ACHN (cell line): ENCODE measurements at regions not wholly inside any gene's neighbourhood (a gene's known extent, or its start where the extent isn't known, plus 50 kb on each side); places are given as distances from the start of the nearest gene placed in this dataset.

Experiments
- DNase-seq: peaks from one replicate; pipeline ENCODE4 v3.0.0-alpha.2; 2015
- in situ Hi-C: cut with HindIII; loops from 2 replicates; pipeline ENCODE4 v1.10.0; 2017; ENCODE audit warnings: low sequenced_read_pairs, low pct_ligation_motif_present, low pct_unique_long_range_greater_than_20kb

DNA sequence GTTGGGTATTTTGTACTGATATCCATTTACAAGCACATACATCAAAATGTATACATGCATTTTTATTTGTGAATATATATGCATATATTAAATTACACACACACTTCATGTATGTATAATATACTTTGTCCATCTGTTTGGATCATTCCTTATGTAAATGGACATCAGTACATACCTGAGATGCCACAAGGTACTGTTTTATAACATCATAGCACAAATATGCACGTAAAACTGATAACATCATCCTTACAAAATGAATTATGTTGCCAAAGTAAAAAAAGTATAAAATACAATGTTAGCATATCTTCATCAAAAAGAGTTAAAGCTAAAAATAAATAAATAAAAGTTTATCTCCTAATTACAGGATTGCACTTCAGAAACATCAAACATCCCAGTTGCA lies 634.8 kb upstream of the UBE2E2 start:
- in situ Hi-C loops, result no loop called here
- DNase-seq, result no peak

DNA sequence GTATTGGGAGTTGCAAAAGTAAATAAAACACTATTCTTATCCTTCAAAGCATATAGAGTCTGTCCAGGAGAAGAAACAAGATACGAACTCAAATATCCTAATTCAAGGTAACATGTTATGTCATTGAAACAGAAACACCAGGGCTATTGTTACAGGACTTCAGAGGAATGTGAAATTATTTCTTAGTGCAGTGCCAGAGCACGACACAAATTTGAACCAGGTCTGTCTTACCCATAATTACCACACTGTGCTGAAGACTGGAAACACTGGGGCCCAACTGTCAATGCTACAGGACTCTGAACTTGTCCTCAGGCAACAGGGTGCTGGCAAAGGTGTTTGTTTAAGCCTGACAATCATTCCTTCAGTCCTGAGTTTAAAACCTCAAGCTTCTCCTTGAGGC lies 633.6 kb upstream of the UBE2E2 start:
- in situ Hi-C loops, result no loop called here
- no peak for DNase-seq

DNA sequence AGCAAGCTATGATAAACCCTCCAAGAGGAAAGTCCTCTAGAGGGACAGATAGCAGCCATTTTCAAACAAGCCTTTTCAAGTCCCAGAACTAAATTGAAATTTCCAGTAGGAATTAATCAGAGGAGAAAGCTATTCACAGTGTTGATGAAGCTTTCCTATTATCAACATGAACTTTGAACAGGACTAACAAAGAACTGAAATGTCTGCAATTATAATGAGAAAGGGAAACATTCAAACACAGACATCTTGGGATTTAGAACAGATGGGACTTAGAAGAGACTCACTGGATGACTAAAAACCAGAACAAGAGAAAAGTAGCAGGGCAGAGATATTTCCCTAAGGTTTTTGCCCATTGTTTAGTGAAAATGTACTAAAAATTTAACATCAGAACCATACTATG lies 622.1 kb upstream of the UBE2E2 start:
- in situ Hi-C loops, result no loop called here
- no peak for DNase-seq

GRCh38 chr3:22582266-22582665 lies 620.9 kb upstream of the UBE2E2 start:
- in situ Hi-C loops, result no loop called here
- no peak for DNase-seq

DNA sequence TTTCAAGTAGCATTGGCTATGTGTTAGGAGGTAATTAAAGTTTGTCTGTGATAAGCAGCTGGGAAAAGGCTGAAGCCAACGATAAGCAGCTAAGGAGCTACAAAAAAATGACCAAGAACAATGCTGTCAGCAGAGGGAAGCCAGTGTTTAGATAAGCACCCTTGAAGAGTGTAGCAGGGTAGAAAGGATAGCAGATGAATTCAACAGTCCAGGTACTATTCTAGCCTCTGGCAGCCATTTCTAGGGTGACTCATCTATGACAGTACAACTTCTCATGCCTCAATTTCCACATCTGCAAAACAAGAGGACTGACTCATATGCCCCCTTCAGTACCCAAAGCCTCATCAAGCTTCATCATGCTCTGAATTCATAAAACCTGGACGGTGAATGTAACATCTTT lies 617.6 kb upstream of the UBE2E2 start:
- in situ Hi-C loops, result no loop called here
- no peak for DNase-seq

DNA sequence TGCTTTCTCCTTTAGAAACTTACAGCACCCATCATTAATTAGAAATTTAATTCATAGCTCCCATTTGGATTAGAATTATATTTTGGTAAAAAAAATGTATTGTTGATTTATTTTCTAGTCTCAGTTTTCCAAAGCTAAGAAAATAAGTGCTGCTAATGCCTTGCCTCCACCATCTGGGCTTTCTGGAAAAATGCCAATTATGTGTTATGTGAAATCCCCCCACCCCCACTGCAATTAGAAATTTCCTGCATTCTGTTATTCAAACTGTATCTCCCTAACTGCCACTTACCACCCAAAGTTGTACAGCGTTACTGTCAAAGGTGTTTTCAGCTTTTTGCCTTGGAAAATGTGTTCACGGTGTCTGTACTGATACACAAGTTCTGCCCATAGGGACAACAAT lies 617.2 kb upstream of the UBE2E2 start:
- no peak for DNase-seq
- in situ Hi-C loops, result no loop called here

- in situ Hi-C loops, result no loop called here
- no peak for DNase-seq
Observed at GRCh38 chr3:22587446-22587845, 615.7 kb upstream of the UBE2E2 start.

- DNase-seq, result no peak
- in situ Hi-C loops, result no loop called here
Observed at GRCh38 chr3:22593638-22594037, 609.5 kb upstream of the UBE2E2 start.

DNA sequence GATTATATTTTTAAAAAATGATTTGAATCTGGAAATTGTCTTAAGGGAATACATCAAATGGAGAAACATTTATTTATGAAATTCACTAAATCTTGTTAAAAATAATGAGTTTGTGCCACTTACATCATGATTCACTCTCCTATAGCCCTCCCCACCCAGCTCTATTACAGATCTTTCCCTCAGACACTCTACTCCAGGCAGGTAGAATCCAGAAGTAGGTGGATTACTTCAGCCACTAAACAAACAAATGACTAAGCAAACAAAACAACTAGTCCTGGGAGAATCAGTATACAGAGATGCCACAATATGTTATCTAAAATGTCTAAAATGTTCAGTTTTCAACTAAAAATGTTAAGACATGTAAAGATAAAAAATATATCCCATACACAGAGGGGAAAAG lies 608.1 kb upstream of the UBE2E2 start:
- in situ Hi-C loops, result no loop called here
- no peak for DNase-seq

DNA sequence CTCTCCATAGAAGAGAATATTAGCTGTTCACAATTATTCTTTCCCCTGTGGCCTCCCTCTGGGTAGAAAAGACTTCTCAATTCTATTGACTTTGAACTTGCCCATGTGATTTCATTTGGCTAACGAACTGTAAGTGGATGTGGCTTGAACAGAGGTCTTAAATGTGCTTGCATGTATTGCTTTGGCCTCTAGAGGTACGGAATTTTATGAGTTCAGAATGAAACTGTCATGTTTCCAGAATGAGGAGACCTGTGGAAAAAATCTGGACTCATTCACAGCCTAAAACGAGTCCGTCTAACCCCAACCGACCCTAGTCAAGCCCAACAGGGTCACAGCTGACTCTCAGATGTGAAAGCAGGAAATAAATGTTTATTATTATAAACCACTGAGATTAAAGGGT lies 596.7 kb upstream of the UBE2E2 start:
- in situ Hi-C loops, result no loop called here
- no peak for DNase-seq

DNA sequence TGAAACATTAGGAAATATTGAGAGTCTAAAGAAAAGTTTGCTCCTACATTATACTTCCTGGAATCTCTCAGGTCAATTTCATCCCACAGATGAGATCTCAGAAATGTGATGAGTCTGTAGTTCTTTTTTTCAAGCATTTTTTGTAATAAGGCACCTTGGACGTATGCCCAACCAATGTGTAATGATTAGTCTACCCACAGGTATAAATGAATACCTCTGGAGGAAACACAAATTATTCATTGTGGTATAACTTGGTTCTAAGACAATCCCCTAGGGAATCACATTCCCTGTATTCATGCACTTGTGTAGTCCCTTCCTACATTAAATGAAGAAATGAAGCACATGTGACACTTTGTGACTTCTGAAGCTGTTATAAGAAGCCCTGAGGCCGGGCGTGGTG lies 596.2 kb upstream of the UBE2E2 start:
- no peak for DNase-seq
- in situ Hi-C loops, result no loop called here

GRCh38 chr3:22608093-22608492 lies 595.0 kb upstream of the UBE2E2 start:
- in situ Hi-C loops, result no loop called here
- no peak for DNase-seq

GRCh38 chr3:22608721-22609120 lies 594.4 kb upstream of the UBE2E2 start:
- no peak for DNase-seq
- in situ Hi-C loops, result no loop called here

DNA sequence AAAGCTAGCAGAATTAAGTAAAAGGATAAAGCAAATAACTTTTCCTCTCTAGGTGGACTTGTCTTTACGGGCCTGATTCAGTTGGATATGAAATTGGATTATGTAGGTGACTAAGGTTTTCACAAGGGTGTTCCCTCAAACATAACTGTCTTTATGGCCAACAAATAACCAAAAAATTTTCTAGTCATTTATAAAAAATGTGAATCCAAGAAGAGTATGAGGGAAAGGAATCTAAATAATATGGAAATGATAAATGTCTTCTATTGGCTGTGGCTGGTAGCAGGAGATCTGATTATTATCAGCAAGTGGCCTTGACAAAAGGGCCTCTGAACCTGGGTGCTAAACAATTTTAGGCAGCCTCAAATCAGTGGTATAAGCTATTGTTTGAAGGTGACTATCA lies 594.0 kb upstream of the UBE2E2 start:
- in situ Hi-C loops, result no loop called here

DNA sequence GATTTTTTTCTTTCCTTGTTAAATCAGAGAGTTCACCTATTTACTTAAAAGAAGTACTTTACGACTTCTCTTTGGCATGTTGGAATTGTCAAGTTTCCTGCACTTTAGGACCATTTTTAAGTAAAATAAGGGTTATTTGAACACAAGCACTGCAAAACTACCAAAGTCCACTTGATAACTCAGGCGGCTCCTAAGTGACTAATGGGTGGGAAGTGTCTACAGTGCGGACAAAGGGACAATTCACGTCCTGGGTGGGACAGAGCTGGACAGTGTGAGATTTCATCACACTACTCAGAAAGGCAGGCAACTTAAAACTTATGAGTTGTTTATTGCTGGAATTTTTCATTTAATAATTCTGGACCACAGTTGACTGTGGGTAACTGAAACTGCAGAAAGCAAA lies 590.2 kb upstream of the UBE2E2 start:
- no peak for DNase-seq
- in situ Hi-C loops, result no loop called here

More for the DNA sequence above, 594.0 kb upstream of the UBE2E2 start:
- no peak for DNase-seq

DNA sequence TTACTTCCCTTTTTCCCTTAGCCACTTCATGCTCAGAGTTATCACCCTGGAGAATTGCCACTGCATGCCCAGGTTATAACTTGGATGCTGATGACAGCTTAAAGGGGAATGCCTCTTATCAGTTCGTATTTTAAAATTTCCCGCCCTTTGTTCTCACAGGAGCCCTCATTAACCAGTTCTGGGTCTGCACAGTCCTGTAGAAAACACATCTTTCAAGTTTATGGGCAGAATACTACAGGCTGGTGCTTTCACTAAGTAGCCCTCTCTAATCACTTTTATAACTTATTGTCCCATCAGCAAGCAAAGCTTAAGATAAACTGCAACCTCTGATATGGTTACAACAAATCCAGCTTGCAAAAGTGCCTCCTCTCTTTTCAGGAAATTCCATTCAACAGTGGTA lies 587.3 kb upstream of the UBE2E2 start:
- no peak for DNase-seq
- in situ Hi-C loops, result no loop called here

DNA sequence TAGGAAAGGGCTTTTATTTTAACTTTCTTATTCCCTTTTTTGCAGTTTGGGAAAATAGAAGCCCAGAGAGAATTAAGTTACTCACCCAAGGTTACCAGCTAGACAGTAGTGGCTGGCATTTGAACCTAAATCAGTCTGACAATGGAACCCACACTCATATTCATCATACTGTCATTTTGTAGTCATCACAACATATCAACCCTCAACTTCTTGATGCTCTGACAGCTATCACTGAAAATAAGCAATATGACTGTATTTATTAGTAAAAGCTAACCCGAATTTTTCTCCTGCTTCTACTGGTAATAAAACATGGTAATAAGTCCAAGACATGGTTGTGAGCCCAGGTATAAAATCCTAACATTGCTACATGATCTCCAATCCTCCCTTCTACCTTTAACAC lies 585.8 kb upstream of the UBE2E2 start:
- no peak for DNase-seq
- in situ Hi-C loops, result no loop called here

- no peak for DNase-seq
- in situ Hi-C loops, result no loop called here
Observed at GRCh38 chr3:22620498-22620897, 582.6 kb upstream of the UBE2E2 start.

- DNase-seq, result no peak
- in situ Hi-C loops, result no loop called here
Observed at GRCh38 chr3:22621205-22621809, 581.8 kb upstream of the UBE2E2 start.

- no peak for DNase-seq
- in situ Hi-C loops, result no loop called here
Observed at GRCh38 chr3:22627993-22628499, 575.1 kb upstream of the UBE2E2 start.

DNA sequence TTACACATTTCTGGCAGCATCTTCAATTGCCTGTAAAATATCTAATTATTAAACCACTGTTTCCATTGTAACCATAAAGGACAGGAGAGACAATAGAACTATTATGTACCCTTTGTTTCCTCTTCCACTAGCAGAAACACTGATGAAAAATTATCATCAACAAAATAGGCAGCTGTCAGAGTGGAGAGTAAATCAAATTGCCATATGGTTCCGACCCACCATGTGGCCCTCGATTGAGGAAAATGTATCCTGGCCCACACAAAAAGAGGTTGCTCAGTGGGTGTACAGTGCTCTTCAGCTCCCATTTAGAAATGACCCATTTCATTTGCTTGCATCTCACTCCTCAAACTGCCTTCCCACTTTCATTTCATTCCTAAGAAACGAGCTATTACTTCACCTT lies 570.6 kb upstream of the UBE2E2 start:
- in situ Hi-C loops, result no loop called here
- no peak for DNase-seq
